ENCODE measurements at regions not wholly inside any gene's neighbourhood (a gene's known extent, or its start where the extent isn't known, plus 50 kb on each side); places are given as distances from the start of the nearest gene placed in this dataset.
"Not testable (repeated sequence)": the region's sequence is repeated elsewhere in the genome, so short reads cannot be mapped to it uniquely, and the experiment has no call there.

GRCh38 chrX:960821-961220 lies 251.6 kb downstream of the CRLF2 start:
- no peak overlapping the region for H3K4me3 ChIP-seq
- DNase-seq (no peak), ATAC-seq (ENCODE audit: low FRiP score in 2 of 2) (no peak)
- 39 to 58% methylated on average over 8 of the region's 8 CpGs for WGBS, 2 donors
- no peaks in the 10 kb centered on the region for H3K27me3 ChIP-seq
- no peak for TF ChIP-seq EP300 (IDR thresholded peaks at IDR 0.05)
- TF ChIP-seq POLR2A (IDR thresholded peaks at IDR 0.05): no peak
- TF ChIP-seq CTCF (IDR thresholded peaks at IDR 0.05): no peak
- no peak for TF ChIP-seq POLR2AphosphoS5 (IDR thresholded peaks at IDR 0.05)
- H3K36me3 ChIP-seq: no peaks in the 10 kb centered on the region
- H3K27ac ChIP-seq: no peak overlapping the region
- no peaks in the 10 kb centered on the region for H3K4me1 ChIP-seq
- H3K9me3 ChIP-seq: no peaks in the 10 kb centered on the region

- 71 to 79% methylated on average over 10 of the region's 10 CpGs for WGBS, 2 donors
- H3K27ac ChIP-seq: no peak overlapping the region
- TF ChIP-seq POLR2AphosphoS5 (IDR thresholded peaks at IDR 0.05) (no peak), CTCF (IDR thresholded peaks at IDR 0.05) (no peak), EP300 (IDR thresholded peaks at IDR 0.05) (no peak)
- no peaks in the 10 kb centered on the region for H3K36me3 ChIP-seq
- H3K9me3 ChIP-seq: no peaks in the 10 kb centered on the region
- DNase-seq (no peak), ATAC-seq (ENCODE audit: low FRiP score in 2 of 2) (no peak)
- H3K4me3 ChIP-seq: no peak overlapping the region
- no peaks in the 10 kb centered on the region for H3K27me3 ChIP-seq
- no peaks in the 10 kb centered on the region for H3K4me1 ChIP-seq
These were observed 252.9 kb downstream of the CRLF2 start for GRCh38 chrX:959595-959994.

GRCh38 chrX:955168-955781 lies 257.2 kb downstream of the CRLF2 start:
- WGBS, 2 donors: 60 to 75% methylated on average over 1 of the region's 1 CpG
- H3K4me3 ChIP-seq; H3K27ac ChIP-seq; DNase-seq; H3K4me1 ChIP-seq; H3K36me3 ChIP-seq; H3K9me3 ChIP-seq; ATAC-seq (ENCODE audit: low FRiP score in 2 of 2); H3K27me3 ChIP-seq: not testable (repeated sequence)

- no peaks in the 10 kb centered on the region for H3K27me3 ChIP-seq
- no peaks in the 10 kb centered on the region for H3K4me1 ChIP-seq
- H3K36me3 ChIP-seq: no peaks in the 10 kb centered on the region
- no peak overlapping the region for H3K27ac ChIP-seq
- no peaks in the 10 kb centered on the region for H3K9me3 ChIP-seq
- H3K4me3 ChIP-seq: no peak overlapping the region
- ATAC-seq (ENCODE audit: low FRiP score in 2 of 2) (no peak), DNase-seq (no peak)
- TF ChIP-seq POLR2AphosphoS5 (IDR thresholded peaks at IDR 0.05) (no peak), CTCF (IDR thresholded peaks at IDR 0.05) (no peak), EP300 (IDR thresholded peaks at IDR 0.05) (no peak), POLR2A (IDR thresholded peaks at IDR 0.05) (no peak)
These were observed 258.5 kb downstream of the CRLF2 start for GRCh38 chrX:953879-954482.

GRCh38 chrX:952816-953215 lies 259.6 kb downstream of the CRLF2 start:
- DNase-seq: no peak
- TF ChIP-seq POLR2AphosphoS5 (IDR thresholded peaks at IDR 0.05): no peak
- no peaks in the 10 kb centered on the region for H3K9me3 ChIP-seq
- no peaks in the 10 kb centered on the region for H3K36me3 ChIP-seq
- H3K4me1 ChIP-seq: no peaks in the 10 kb centered on the region
- H3K27me3 ChIP-seq: no peaks in the 10 kb centered on the region
- no peak overlapping the region for H3K27ac ChIP-seq
- no peak for ATAC-seq (ENCODE audit: low FRiP score in 2 of 2)
- 90 to 92% methylated on average over 4 to 5 of the region's 5 CpGs for WGBS, 2 donors
- H3K4me3 ChIP-seq: no peak overlapping the region

GRCh38 chrX:947262-947661 lies 265.2 kb downstream of the CRLF2 start:
- not testable (repeated sequence) for DNase-seq; H3K27ac ChIP-seq; H3K4me3 ChIP-seq; H3K4me1 ChIP-seq; H3K27me3 ChIP-seq; H3K9me3 ChIP-seq; ATAC-seq (ENCODE audit: low FRiP score in 2 of 2); H3K36me3 ChIP-seq
- WGBS, 2 donors: 58 to 73% methylated on average over 5 to 6 of the region's 6 CpGs

Data from upper lobe of left lung (tissue), 6 donors.